Activated naive CD4-positive, alpha-beta T cell treated with anti-CD3 and anti-CD28 coated beads, Interleukin-2, amount 10 ng/mL, durations not matched to agents 7 days and 5 days (primary cell): ENCODE measurements at regions not wholly inside any gene's neighbourhood (a gene's known extent, or its start where the extent isn't known, plus 50 kb on each side); places are given as distances from the start of the nearest gene placed in this dataset.

Experiments used
- CTCF ChIA-PET: fragments of 350-600 bp; sonication (Branson Sonifier 250); formaldehyde crosslinking; loops from one replicate; lab custom pipeline; 2021; ENCODE audit warnings: antibody characterized with exemption; lab: Charles Lee
- DNase-seq: peaks from one replicate; pipeline ENCODE4 v3.0.0-alpha.2; 2020
- H3K27ac Mint-ChIP-seq: one replicate; pipeline ENCODE4 v1.8.0; 2021; ENCODE audit warnings: mild to moderate bottlenecking, moderate library complexity, mixed read lengths
- H3K27me3 Mint-ChIP-seq: one replicate; pipeline ENCODE4 v1.8.0; 2021; ENCODE audit warnings: mild to moderate bottlenecking, mixed read lengths
- H3K36me3 Mint-ChIP-seq: one replicate; pipeline ENCODE4 v1.8.0; 2021; ENCODE audit warnings: mixed read lengths
- H3K4me1 Mint-ChIP-seq: one replicate; pipeline ENCODE4 v1.8.0; 2021; ENCODE audit warnings: mixed read lengths
- H3K4me3 Mint-ChIP-seq: one replicate; pipeline ENCODE4 v1.8.0; 2021; ENCODE audit warnings: mild to moderate bottlenecking, moderate library complexity, mixed read lengths
- H3K9me3 Mint-ChIP-seq: one replicate; pipeline ENCODE4 v1.8.0; 2021; ENCODE audit warnings: mixed read lengths

GRCh38 chr15:79230766-79231165 is 51.8 kb upstream of the ANKRD34C start:
- no peaks in the 10 kb centered on the region for H3K4me1 Mint-ChIP-seq
- H3K4me3 Mint-ChIP-seq, result no peak overlapping the region
- peaks cover 5% of the 10 kb centered on the region for H3K27me3 Mint-ChIP-seq
- H3K27ac Mint-ChIP-seq, result no peak overlapping the region
- H3K9me3 Mint-ChIP-seq, result peaks cover 3% of the 10 kb centered on the region
- CTCF ChIA-PET, result no interaction called here
- no peak for DNase-seq
- no peaks in the 10 kb centered on the region for H3K36me3 Mint-ChIP-seq

- CTCF ChIA-PET, result interaction anchor here (0.5 to 1.0 kb wide), 2 partner anchors 38 to 117 kb away, joined by 3 read pairs; no protein-coding TSS in a partner anchor
- no peak overlapping the region for H3K27ac Mint-ChIP-seq
- H3K9me3 Mint-ChIP-seq, result no peaks in the 10 kb centered on the region
- no peak for DNase-seq
- H3K4me1 Mint-ChIP-seq, result no peaks in the 10 kb centered on the region
- H3K36me3 Mint-ChIP-seq, result no peaks in the 10 kb centered on the region
- no peak overlapping the region for H3K4me3 Mint-ChIP-seq
- peaks cover 8% of the 10 kb centered on the region for H3K27me3 Mint-ChIP-seq
These were observed 59.7 kb upstream of the ANKRD34C start for GRCh38 chr15:79222808-79223207.

- no peak for DNase-seq
- Mint-ChIP-seq H3K4me1 (no peaks in the 10 kb centered on the region), H3K36me3 (no peaks in the 10 kb centered on the region), H3K9me3 (no peaks in the 10 kb centered on the region), H3K27me3 (peaks cover 8% of the 10 kb centered on the region), H3K4me3 (no peak overlapping the region), H3K27ac (no peak overlapping the region)
- CTCF ChIA-PET, result no interaction called here
These were observed 60.8 kb upstream of the ANKRD34C start for GRCh38 chr15:79221696-79222095.

- no peaks in the 10 kb centered on the region for H3K9me3 Mint-ChIP-seq
- H3K36me3 Mint-ChIP-seq, result no peaks in the 10 kb centered on the region
- H3K4me1 Mint-ChIP-seq, result no peaks in the 10 kb centered on the region
- no peak overlapping the region for H3K4me3 Mint-ChIP-seq
- CTCF ChIA-PET, result no interaction called here
- peaks cover 13% of the 10 kb centered on the region for H3K27me3 Mint-ChIP-seq
- H3K27ac Mint-ChIP-seq, result no peak overlapping the region
- DNase-seq, result no peak
These were observed 63.0 kb upstream of the ANKRD34C start for GRCh38 chr15:79219393-79220056.

- H3K4me1 Mint-ChIP-seq, result no peaks in the 10 kb centered on the region
- no peak overlapping the region for H3K4me3 Mint-ChIP-seq
- no peak for DNase-seq
- H3K27ac Mint-ChIP-seq, result no peak overlapping the region
- H3K36me3 Mint-ChIP-seq, result no peaks in the 10 kb centered on the region
- no peaks in the 10 kb centered on the region for H3K9me3 Mint-ChIP-seq
- peaks cover 16% of the 10 kb centered on the region for H3K27me3 Mint-ChIP-seq
- CTCF ChIA-PET, result no interaction called here
These were observed 63.8 kb upstream of the ANKRD34C start for GRCh38 chr15:79218588-79219200.

GRCh38 chr15:79213650-79214049 is 68.9 kb upstream of the ANKRD34C start:
- Mint-ChIP-seq H3K27ac (no peak overlapping the region), H3K9me3 (no peaks in the 10 kb centered on the region), H3K4me3 (no peak overlapping the region), H3K4me1 (no peaks in the 10 kb centered on the region), H3K27me3 (peaks cover 34% of the 10 kb centered on the region), H3K36me3 (no peaks in the 10 kb centered on the region)
- CTCF ChIA-PET, result no interaction called here
- DNase-seq, result no peak

- H3K27me3 Mint-ChIP-seq, result peaks cover 40% of the 10 kb centered on the region
These were observed 69.8 kb upstream of the ANKRD34C start for GRCh38 chr15:79212589-79213157.

GRCh38 chr15:79211481-79211880 is 71.0 kb upstream of the ANKRD34C start:
- CTCF ChIA-PET, result interaction anchor here (1.3 kb wide), 1 partner anchor 27 kb away, joined by 3 read pairs; no protein-coding TSS in a partner anchor
- Mint-ChIP-seq H3K9me3 (no peaks in the 10 kb centered on the region), H3K4me1 (no peaks in the 10 kb centered on the region), H3K4me3 (no peak overlapping the region), H3K27ac (no peak overlapping the region), H3K36me3 (no peaks in the 10 kb centered on the region), H3K27me3 (peaks cover 44% of the 10 kb centered on the region)
- no peak for DNase-seq

More at GRCh38 chr15:79212589-79213157, 69.8 kb upstream of the ANKRD34C start:
- Mint-ChIP-seq H3K4me3 (no peak overlapping the region), H3K27ac (no peak overlapping the region), H3K9me3 (no peaks in the 10 kb centered on the region), H3K4me1 (no peaks in the 10 kb centered on the region), H3K36me3 (no peaks in the 10 kb centered on the region)
- no peak for DNase-seq
- CTCF ChIA-PET, result interaction anchor here (0.7 to 1.3 kb wide), 2 partner anchors 28 to 184 kb away, joined by 3 read pairs; no protein-coding TSS in a partner anchor

- no peak overlapping the region for H3K4me3 Mint-ChIP-seq
- CTCF ChIA-PET, result no interaction called here
- H3K9me3 Mint-ChIP-seq, result no peaks in the 10 kb centered on the region
- no peak overlapping the region for H3K27ac Mint-ChIP-seq
- no peaks in the 10 kb centered on the region for H3K36me3 Mint-ChIP-seq
- peaks cover 41% of the 10 kb centered on the region for H3K27me3 Mint-ChIP-seq
- no peak for DNase-seq
- no peaks in the 10 kb centered on the region for H3K4me1 Mint-ChIP-seq
These were observed 72.8 kb upstream of the ANKRD34C start for GRCh38 chr15:79209690-79210089.

GRCh38 chr15:79209116-79209515 is 73.4 kb upstream of the ANKRD34C start:
- Mint-ChIP-seq H3K9me3 (no peaks in the 10 kb centered on the region), H3K36me3 (no peaks in the 10 kb centered on the region), H3K4me1 (no peaks in the 10 kb centered on the region), H3K27me3 (peaks cover 37% of the 10 kb centered on the region), H3K27ac (no peak overlapping the region), H3K4me3 (no peak overlapping the region)
- no peak for DNase-seq
- CTCF ChIA-PET, result interaction anchor here (1.4 kb wide), 1 partner anchor 25 kb away, joined by 7 read pairs; no protein-coding TSS in a partner anchor

- Mint-ChIP-seq H3K4me3 (no peak overlapping the region), H3K27me3 (peaks cover 37% of the 10 kb centered on the region), H3K36me3 (no peaks in the 10 kb centered on the region), H3K4me1 (no peaks in the 10 kb centered on the region), H3K27ac (no peak overlapping the region), H3K9me3 (no peaks in the 10 kb centered on the region)
- CTCF ChIA-PET, result interaction anchor here (1.4 kb wide), 2 partner anchors 24 to 180 kb away, joined by 3 to 7 read pairs; no protein-coding TSS in a partner anchor
- no peak for DNase-seq
These were observed 74.3 kb upstream of the ANKRD34C start for GRCh38 chr15:79208179-79208578.

- Mint-ChIP-seq H3K4me1 (no peaks in the 10 kb centered on the region), H3K9me3 (no peaks in the 10 kb centered on the region), H3K36me3 (no peaks in the 10 kb centered on the region), H3K27ac (no peak overlapping the region), H3K27me3 (peaks cover 29% of the 10 kb centered on the region), H3K4me3 (no peak overlapping the region)
- DNase-seq, result no peak
- CTCF ChIA-PET, result interaction anchor here (1.5 kb wide), 1 partner anchor 22 kb away, joined by 3 read pairs; no protein-coding TSS in a partner anchor
These were observed 75.6 kb upstream of the ANKRD34C start for GRCh38 chr15:79206940-79207339.

GRCh38 chr15:79204886-79205675 is 77.4 kb upstream of the ANKRD34C start:
- DNase-seq, result no peak
- Mint-ChIP-seq H3K9me3 (no peaks in the 10 kb centered on the region), H3K4me1 (no peaks in the 10 kb centered on the region), H3K36me3 (no peaks in the 10 kb centered on the region), H3K27me3 (peaks cover 30% of the 10 kb centered on the region), H3K4me3 (no peak overlapping the region), H3K27ac (no peak overlapping the region)
- CTCF ChIA-PET, result interaction anchor here (1.5 kb wide), 1 partner anchor 20 kb away, joined by 3 read pairs; no protein-coding TSS in a partner anchor

- Mint-ChIP-seq H3K36me3 (no peaks in the 10 kb centered on the region), H3K4me1 (no peaks in the 10 kb centered on the region), H3K27ac (no peak overlapping the region), H3K4me3 (no peak overlapping the region), H3K9me3 (no peaks in the 10 kb centered on the region), H3K27me3 (peaks cover 26% of the 10 kb centered on the region)
- CTCF ChIA-PET, result interaction anchor here (2.1 kb wide), 1 partner anchor 14 kb away, joined by 6 read pairs; no protein-coding TSS in a partner anchor
- no peak for DNase-seq
These were observed 84.1 kb upstream of the ANKRD34C start for GRCh38 chr15:79198461-79198860.
